Fibroblast of skin of back (primary cell): ENCODE measurements at regions not wholly inside any gene's neighbourhood (a gene's known extent, or its start where the extent isn't known, plus 50 kb on each side); places are given as distances from the start of the nearest gene placed in this dataset.
"Not testable (repeated sequence)": the region's sequence is repeated elsewhere in the genome, so short reads cannot be mapped to it uniquely, and the experiment has no call there.

ENCODE experiments used
- DNase-seq: peaks from one replicate; pipeline ENCODE4 v3.0.0-alpha.2; 2013

GRCh38 chr20:52302051-52302450 is 110.5 kb upstream of the ZFP64 start:
- not testable (repeated sequence) for DNase-seq

- DNase-seq = no peak
Measured at GRCh38 chr20:52295556-52295955, 104.0 kb upstream of the ZFP64 start.

- no peak for DNase-seq
Measured at GRCh38 chr20:52294106-52294628, 102.6 kb upstream of the ZFP64 start.

- DNase-seq = no peak
Measured at GRCh38 chr20:52291109-52291508, 99.5 kb upstream of the ZFP64 start.

- DNase-seq = peak; percentile 16
Measured at GRCh38 chr20:52290569-52290968, 99.0 kb upstream of the ZFP64 start.

- DNase-seq = no peak
Measured at GRCh38 chr20:52289956-52290565, 98.5 kb upstream of the ZFP64 start.

GRCh38 chr20:52280407-52280806 is 88.8 kb upstream of the ZFP64 start:
- DNase-seq = no peak

- DNase-seq = peak; percentile 3
Measured at GRCh38 chr20:52279706-52280105, 88.1 kb upstream of the ZFP64 start.

GRCh38 chr20:52275181-52275691 is 83.7 kb upstream of the ZFP64 start:
- DNase-seq = no peak

GRCh38 chr20:52270696-52271095 is 79.1 kb upstream of the ZFP64 start:
- no peak for DNase-seq

- DNase-seq = no peak
Measured at GRCh38 chr20:52270001-52270606, 78.5 kb upstream of the ZFP64 start.

- no peak for DNase-seq
Measured at GRCh38 chr20:52269321-52269720, 77.7 kb upstream of the ZFP64 start.

- peak; percentile 44 for DNase-seq
Measured at GRCh38 chr20:52268184-52268749, 76.7 kb upstream of the ZFP64 start.

GRCh38 chr20:52267418-52267817 is 75.8 kb upstream of the ZFP64 start:
- DNase-seq = no peak

- DNase-seq = no peak
Measured at GRCh38 chr20:52263757-52264156, 72.2 kb upstream of the ZFP64 start.

- DNase-seq = no peak
Measured at GRCh38 chr20:52261792-52262191, 70.2 kb upstream of the ZFP64 start.

GRCh38 chr20:52259295-52259694 is 67.7 kb upstream of the ZFP64 start:
- no peak for DNase-seq

- DNase-seq = no peak
Measured at GRCh38 chr20:52256454-52256853, 64.9 kb upstream of the ZFP64 start.

GRCh38 chr20:52252664-52253063 is 61.1 kb upstream of the ZFP64 start:
- DNase-seq = no peak

GRCh38 chr20:52251827-52252226 is 60.2 kb upstream of the ZFP64 start:
- no peak for DNase-seq

- DNase-seq = no peak
Measured at GRCh38 chr20:52251136-52251700, 59.6 kb upstream of the ZFP64 start.

GRCh38 chr20:52247548-52247947 is 56.0 kb upstream of the ZFP64 start:
- DNase-seq = no peak

GRCh38 chr20:52246366-52246765 is 54.8 kb upstream of the ZFP64 start:
- no peak for DNase-seq

- DNase-seq = no peak
Measured at GRCh38 chr20:52244702-52245101, 53.1 kb upstream of the ZFP64 start.
